GM23338 (cell line): ENCODE measurements at regions not wholly inside any gene's neighbourhood (a gene's known extent, or its start where the extent isn't known, plus 50 kb on each side); places are given as distances from the start of the nearest gene placed in this dataset.

Experiments used
- ATAC-seq: fragments of 200-7000 bp; cut with Tn5 transposase; 3 replicates; pipeline ENCODE4 v1.9.1; 2020
- DNase-seq: peaks from one replicate; pipeline ENCODE4 v3.0.0-alpha.2; 2015; ENCODE audit warnings: low spot score
- H2AFZ ChIP-seq: fragments of 200-600 bp; sonication (generic); 2 replicates; pipeline ENCODE4 v1.8.0; 2016; ENCODE audit warnings: antibody characterized with exemption, mild to moderate bottlenecking, moderate library complexity
- H3F3A ChIP-seq: fragments of 200-600 bp; sonication (generic); replicated peaks from 2 replicates; pipeline ENCODE4 v1.8.0; 2017; ENCODE audit warnings: antibody characterized with exemption, mixed run types, low read depth
- H3K27ac ChIP-seq: fragments of 200-600 bp; sonication (generic); 2 replicates; pipeline ENCODE4 v1.6.1; 2016; ENCODE audit warnings: low read depth
- H3K27me3 ChIP-seq: fragments of 200-600 bp; sonication (generic); 2 replicates; pipeline ENCODE4 v1.8.0; 2016; ENCODE audit warnings: mild to moderate bottlenecking, mixed run types, moderate library complexity; ENCODE audit not compliant: insufficient read depth
- H3K36me3 ChIP-seq: fragments of 200-600 bp; sonication (generic); 2 replicates; pipeline ENCODE4 v1.8.0; 2016; ENCODE audit warnings: mild to moderate bottlenecking; ENCODE audit not compliant: insufficient read depth
- H3K4me1 ChIP-seq: fragments of 200-600 bp; sonication (generic); 2 replicates; pipeline ENCODE4 v1.8.0; 2016; ENCODE audit warnings: mild to moderate bottlenecking, moderate library complexity; ENCODE audit not compliant: insufficient read depth
- H3K4me2 ChIP-seq: fragments of 200-600 bp; sonication (generic); 2 replicates; pipeline ENCODE4 v1.7.1; 2017; ENCODE audit warnings: mixed run types
- H3K4me3 ChIP-seq: fragments of 200-600 bp; sonication (generic); 2 replicates; pipeline ENCODE4 v1.6.1; 2016; ENCODE audit warnings: mixed run types
- H3K79me2 ChIP-seq: fragments of 200-600 bp; sonication (generic); replicated peaks from 2 replicates; pipeline ENCODE4 v1.8.0; 2017; ENCODE audit warnings: mild to moderate bottlenecking; ENCODE audit not compliant: insufficient read depth
- H3K9me2 ChIP-seq: fragments of 200-600 bp; sonication (generic); 2 replicates; pipeline ENCODE4 v1.8.0; 2017; ENCODE audit not compliant: insufficient read depth
- H4K20me1 ChIP-seq: fragments of 200-600 bp; sonication (generic); replicated peaks from 2 replicates; pipeline ENCODE4 v1.8.0; 2017; ENCODE audit warnings: mild to moderate bottlenecking; ENCODE audit not compliant: insufficient read depth
- H3K27ac Mint-ChIP-seq: 2 replicates; pipeline ENCODE4 v1.8.0; 2020; ENCODE audit warnings: inconsistent platforms, mild to moderate bottlenecking, moderate library complexity, mixed read lengths
- H3K27me3 Mint-ChIP-seq: 3 replicates; pipeline ENCODE4 v1.8.0; 2022; ENCODE audit warnings: low read depth, mild to moderate bottlenecking, moderate library complexity, mixed read lengths, inconsistent platforms; ENCODE audit not compliant: insufficient read depth, poor library complexity
- H3K36me3 Mint-ChIP-seq: 3 replicates; pipeline ENCODE4 v1.8.0; 2021; ENCODE audit warnings: low read depth, mild to moderate bottlenecking, inconsistent platforms, moderate library complexity, mixed read lengths
- H3K4me1 Mint-ChIP-seq: 3 replicates; pipeline ENCODE4 v1.8.0; 2020; ENCODE audit warnings: mild to moderate bottlenecking, inconsistent platforms, mixed read lengths
- H3K4me3 Mint-ChIP-seq: 3 replicates; pipeline ENCODE4 v1.8.0; 2021; ENCODE audit warnings: moderate library complexity, mild to moderate bottlenecking, inconsistent platforms, mixed read lengths
- H3K9me3 Mint-ChIP-seq: 3 replicates; pipeline ENCODE4 v1.8.0; 2020; ENCODE audit warnings: moderate library complexity, mild to moderate bottlenecking, inconsistent platforms, mixed read lengths
- CREB1 ChIP-seq: fragments of 250-450 bp; sonication (Bioruptor Pico); IDR thresholded peaks from 2 replicates; pipeline ENCODE4 v1.5.0; 2020; ENCODE audit warnings: low read depth, mild to moderate bottlenecking, moderate library complexity
- EZH2 ChIP-seq: fragments of 200-600 bp; sonication (generic); IDR thresholded peaks from one replicate; pipeline ENCODE4 v1.8.0; 2017; ENCODE audit warnings: antibody characterized with exemption, mild to moderate bottlenecking, low read depth; ENCODE audit not compliant: unreplicated experiment
- EZH2phosphoT487 ChIP-seq: fragments of 200-600 bp; sonication (generic); IDR thresholded peaks from one replicate; pipeline ENCODE4 v1.8.1; 2018; ENCODE audit warnings: antibody characterized with exemption; ENCODE audit not compliant: unreplicated experiment
- NANOG ChIP-seq: IDR thresholded peaks from 2 replicates; pipeline ENCODE4 v1.6.1; 2016; ENCODE audit warnings: antibody characterized with exemption, borderline replicate concordance
- POLR2AphosphoS5 ChIP-seq: IDR thresholded peaks from 2 replicates; pipeline ENCODE4 v1.6.1; 2016; ENCODE audit warnings: antibody characterized with exemption, low read depth
- REST ChIP-seq: IDR thresholded peaks from one replicate; pipeline ENCODE4 v1.6.1; 2018; ENCODE audit warnings: antibody characterized with exemption; ENCODE audit not compliant: unreplicated experiment
- TF ChIP-seq, protein P1 (sequence below), 2 experiments: fragments of 200-600 bp in 1 of 2; sonication (generic) in 1 of 2; conservative IDR thresholded peaks; 2 replicates each; pipeline versions ENCODE4 v1.5.1 to v1.6.1; 2016 to 2017; ENCODE audit warnings: antibody characterized with exemption in 2 of 2, low read depth in 2 of 2, mild to moderate bottlenecking in 2 of 2, moderate library complexity in 1 of 2
- TF ChIP-seq, protein P2 (sequence below): fragments of 250-450 bp; sonication (Bioruptor Pico); IDR thresholded peaks from 2 replicates; pipeline ENCODE4 v1.5.0; 2020; ENCODE audit warnings: mild to moderate bottlenecking, moderate library complexity

DNA sequence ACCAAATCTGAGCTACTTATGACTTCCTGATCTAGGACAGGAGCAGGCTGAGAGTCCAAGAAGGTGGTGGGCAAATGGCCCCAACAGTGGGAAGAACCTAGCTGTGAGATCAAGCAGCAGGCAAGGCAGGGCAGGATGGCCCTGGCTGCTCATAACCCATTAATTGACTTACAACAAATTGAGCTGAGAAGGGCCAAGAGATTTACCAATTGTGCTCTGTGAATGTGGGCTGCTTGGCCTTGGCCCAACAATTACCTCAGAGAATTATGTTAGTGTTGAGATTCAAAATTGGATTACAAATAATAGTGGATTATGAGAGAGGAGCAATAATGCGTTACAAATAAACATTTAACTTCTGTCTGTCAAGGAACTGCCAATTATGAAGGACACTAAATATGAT is 956.5 kb downstream of the KCNMA1 start (continued):
- TF ChIP-seq REST, result no peak
- no peak for TF ChIP-seq EZH2
- no peak for TF ChIP-seq POLR2AphosphoS5

DNA sequence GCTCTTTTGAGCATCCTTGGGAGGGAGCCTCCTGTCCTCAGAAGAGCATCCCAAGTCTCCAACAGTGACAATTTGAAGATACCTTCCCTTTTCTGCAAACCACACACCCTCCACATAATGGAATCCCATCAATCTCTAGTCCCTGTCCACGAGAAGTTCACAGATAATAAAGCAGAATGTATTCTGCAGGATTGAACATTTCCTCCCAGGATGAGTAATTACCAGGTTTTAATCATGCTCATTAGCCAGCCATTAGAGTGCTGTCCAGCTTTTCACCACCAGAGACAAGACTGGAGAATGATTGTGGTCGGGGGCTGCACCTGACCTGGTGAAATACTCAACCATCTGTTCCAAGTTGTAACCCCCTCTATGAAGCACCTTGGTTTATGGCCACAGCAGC is 958.6 kb downstream of the KCNMA1 start:
- Histone ChIP-seq H3K4me2 (no peak overlapping the region), H3K4me1 (no peaks in the 10 kb centered on the region), H3K36me3 (no peaks in the 10 kb centered on the region), H3F3A (no peaks in the 10 kb centered on the region), H3K9me2 (peaks cover 22% of the 10 kb centered on the region), H4K20me1 (no peaks in the 10 kb centered on the region), H3K79me2 (no peaks in the 10 kb centered on the region), H3K27me3 (no peaks in the 10 kb centered on the region), H3K27ac (no peak overlapping the region), H3K4me3 (no peak overlapping the region), H2AFZ (no peak overlapping the region)
- no peak for ATAC-seq
- DNase-seq, result no peak
- Mint-ChIP-seq H3K4me3 (no peak overlapping the region), H3K4me1 (no peaks in the 10 kb centered on the region), H3K36me3 (no peaks in the 10 kb centered on the region), H3K27ac (no peak overlapping the region), H3K9me3 (no peaks in the 10 kb centered on the region), H3K27me3 (peaks cover under 1% of the 10 kb centered on the region)
- TF ChIP-seq, protein P1, sequence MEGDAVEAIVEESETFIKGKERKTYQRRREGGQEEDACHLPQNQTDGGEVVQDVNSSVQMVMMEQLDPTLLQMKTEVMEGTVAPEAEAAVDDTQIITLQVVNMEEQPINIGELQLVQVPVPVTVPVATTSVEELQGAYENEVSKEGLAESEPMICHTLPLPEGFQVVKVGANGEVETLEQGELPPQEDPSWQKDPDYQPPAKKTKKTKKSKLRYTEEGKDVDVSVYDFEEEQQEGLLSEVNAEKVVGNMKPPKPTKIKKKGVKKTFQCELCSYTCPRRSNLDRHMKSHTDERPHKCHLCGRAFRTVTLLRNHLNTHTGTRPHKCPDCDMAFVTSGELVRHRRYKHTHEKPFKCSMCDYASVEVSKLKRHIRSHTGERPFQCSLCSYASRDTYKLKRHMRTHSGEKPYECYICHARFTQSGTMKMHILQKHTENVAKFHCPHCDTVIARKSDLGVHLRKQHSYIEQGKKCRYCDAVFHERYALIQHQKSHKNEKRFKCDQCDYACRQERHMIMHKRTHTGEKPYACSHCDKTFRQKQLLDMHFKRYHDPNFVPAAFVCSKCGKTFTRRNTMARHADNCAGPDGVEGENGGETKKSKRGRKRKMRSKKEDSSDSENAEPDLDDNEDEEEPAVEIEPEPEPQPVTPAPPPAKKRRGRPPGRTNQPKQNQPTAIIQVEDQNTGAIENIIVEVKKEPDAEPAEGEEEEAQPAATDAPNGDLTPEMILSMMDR (conservative IDR thresholded peaks at IDR 0.05; ENCODE audit: low read depth in 2 of 2), result no peak
- TF ChIP-seq, protein P2, sequence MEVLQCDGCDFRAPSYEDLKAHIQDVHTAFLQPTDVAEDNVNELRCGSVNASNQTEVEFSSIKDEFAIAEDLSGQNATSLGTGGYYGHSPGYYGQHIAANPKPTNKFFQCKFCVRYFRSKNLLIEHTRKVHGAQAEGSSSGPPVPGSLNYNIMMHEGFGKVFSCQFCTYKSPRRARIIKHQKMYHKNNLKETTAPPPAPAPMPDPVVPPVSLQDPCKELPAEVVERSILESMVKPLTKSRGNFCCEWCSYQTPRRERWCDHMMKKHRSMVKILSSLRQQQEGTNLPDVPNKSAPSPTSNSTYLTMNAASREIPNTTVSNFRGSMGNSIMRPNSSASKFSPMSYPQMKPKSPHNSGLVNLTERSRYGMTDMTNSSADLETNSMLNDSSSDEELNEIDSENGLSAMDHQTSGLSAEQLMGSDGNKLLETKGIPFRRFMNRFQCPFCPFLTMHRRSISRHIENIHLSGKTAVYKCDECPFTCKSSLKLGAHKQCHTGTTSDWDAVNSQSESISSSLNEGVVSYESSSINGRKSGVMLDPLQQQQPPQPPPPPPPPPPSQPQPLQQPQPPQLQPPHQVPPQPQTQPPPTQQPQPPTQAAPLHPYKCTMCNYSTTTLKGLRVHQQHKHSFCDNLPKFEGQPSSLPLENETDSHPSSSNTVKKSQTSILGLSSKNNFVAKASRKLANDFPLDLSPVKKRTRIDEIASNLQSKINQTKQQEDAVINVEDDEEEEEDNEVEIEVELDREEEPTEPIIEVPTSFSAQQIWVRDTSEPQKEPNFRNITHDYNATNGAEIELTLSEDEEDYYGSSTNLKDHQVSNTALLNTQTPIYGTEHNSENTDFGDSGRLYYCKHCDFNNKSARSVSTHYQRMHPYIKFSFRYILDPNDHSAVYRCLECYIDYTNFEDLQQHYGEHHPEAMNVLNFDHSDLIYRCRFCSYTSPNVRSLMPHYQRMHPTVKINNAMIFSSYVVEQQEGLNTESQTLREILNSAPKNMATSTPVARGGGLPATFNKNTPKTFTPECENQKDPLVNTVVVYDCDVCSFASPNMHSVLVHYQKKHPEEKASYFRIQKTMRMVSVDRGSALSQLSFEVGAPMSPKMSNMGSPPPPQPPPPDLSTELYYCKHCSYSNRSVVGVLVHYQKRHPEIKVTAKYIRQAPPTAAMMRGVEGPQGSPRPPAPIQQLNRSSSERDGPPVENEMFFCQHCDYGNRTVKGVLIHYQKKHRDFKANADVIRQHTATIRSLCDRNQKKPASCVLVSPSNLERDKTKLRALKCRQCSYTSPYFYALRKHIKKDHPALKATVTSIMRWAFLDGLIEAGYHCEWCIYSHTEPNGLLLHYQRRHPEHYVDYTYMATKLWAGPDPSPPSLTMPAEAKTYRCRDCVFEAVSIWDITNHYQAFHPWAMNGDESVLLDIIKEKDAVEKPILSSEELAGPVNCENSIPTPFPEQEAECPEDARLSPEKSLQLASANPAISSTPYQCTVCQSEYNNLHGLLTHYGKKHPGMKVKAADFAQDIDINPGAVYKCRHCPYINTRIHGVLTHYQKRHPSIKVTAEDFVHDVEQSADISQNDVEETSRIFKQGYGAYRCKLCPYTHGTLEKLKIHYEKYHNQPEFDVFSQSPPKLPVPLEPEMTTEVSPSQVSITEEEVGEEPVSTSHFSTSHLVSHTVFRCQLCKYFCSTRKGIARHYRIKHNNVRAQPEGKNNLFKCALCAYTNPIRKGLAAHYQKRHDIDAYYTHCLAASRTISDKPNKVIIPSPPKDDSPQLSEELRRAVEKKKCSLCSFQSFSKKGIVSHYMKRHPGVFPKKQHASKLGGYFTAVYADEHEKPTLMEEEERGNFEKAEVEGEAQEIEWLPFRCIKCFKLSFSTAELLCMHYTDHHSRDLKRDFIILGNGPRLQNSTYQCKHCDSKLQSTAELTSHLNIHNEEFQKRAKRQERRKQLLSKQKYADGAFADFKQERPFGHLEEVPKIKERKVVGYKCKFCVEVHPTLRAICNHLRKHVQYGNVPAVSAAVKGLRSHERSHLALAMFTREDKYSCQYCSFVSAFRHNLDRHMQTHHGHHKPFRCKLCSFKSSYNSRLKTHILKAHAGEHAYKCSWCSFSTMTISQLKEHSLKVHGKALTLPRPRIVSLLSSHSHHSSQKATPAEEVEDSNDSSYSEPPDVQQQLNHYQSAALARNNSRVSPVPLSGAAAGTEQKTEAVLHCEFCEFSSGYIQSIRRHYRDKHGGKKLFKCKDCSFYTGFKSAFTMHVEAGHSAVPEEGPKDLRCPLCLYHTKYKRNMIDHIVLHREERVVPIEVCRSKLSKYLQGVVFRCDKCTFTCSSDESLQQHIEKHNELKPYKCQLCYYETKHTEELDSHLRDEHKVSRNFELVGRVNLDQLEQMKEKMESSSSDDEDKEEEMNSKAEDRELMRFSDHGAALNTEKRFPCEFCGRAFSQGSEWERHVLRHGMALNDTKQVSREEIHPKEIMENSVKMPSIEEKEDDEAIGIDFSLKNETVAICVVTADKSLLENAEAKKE (CRISPR knock-in tag), result no peak
- no peak for TF ChIP-seq CREB1
- TF ChIP-seq REST, result no peak
- no peak for TF ChIP-seq NANOG
- no peak for TF ChIP-seq POLR2AphosphoS5
- TF ChIP-seq EZH2phosphoT487, result no peak
- no peak for TF ChIP-seq EZH2
